GM21576 (cell line): ENCODE measurements at regions not wholly inside any gene's neighbourhood (a gene's known extent, or its start where the extent isn't known, plus 50 kb on each side); places are given as distances from the start of the nearest gene placed in this dataset.

Experiments used
- ATAC-seq: cut with Tn5 transposase; IDR thresholded peaks from one replicate; pipeline ENCODE4 v1.9.1; 2021; ENCODE audit warnings: mild to moderate bottlenecking, moderate library complexity; ENCODE audit not compliant: unreplicated experiment

GRCh38 chr13:105960326-105960725 is 575.1 kb downstream of the EFNB2 start:
- ATAC-seq, result no peak

- no peak for ATAC-seq
Measured at GRCh38 chr13:105959876-105960275, 575.6 kb downstream of the EFNB2 start.

GRCh38 chr13:105957769-105958438 is 577.6 kb downstream of the EFNB2 start:
- no peak for ATAC-seq

GRCh38 chr13:105956921-105957320 is 578.5 kb downstream of the EFNB2 start:
- no peak for ATAC-seq

GRCh38 chr13:105952973-105953290 is 582.5 kb downstream of the EFNB2 start:
- no peak for ATAC-seq

- no peak for ATAC-seq
Measured at GRCh38 chr13:105952233-105952972, 583.1 kb downstream of the EFNB2 start.

- ATAC-seq, result no peak
Measured at GRCh38 chr13:105948143-105948542, 587.3 kb downstream of the EFNB2 start.

GRCh38 chr13:105940882-105941281 is 594.6 kb downstream of the EFNB2 start:
- ATAC-seq, result no peak

- no peak for ATAC-seq
Measured at GRCh38 chr13:105937451-105937850, 598.0 kb downstream of the EFNB2 start.

- no peak for ATAC-seq
Measured at GRCh38 chr13:105936816-105937215, 598.6 kb downstream of the EFNB2 start.

- no peak for ATAC-seq
Measured at GRCh38 chr13:105929505-105929904, 606.0 kb downstream of the EFNB2 start.

- no peak for ATAC-seq
Measured at GRCh38 chr13:105928901-105929300, 606.6 kb downstream of the EFNB2 start.

- no peak for ATAC-seq
Measured at GRCh38 chr13:105928048-105928447, 607.4 kb downstream of the EFNB2 start.

- ATAC-seq, result no peak
Measured at GRCh38 chr13:105925496-105925895, 610.0 kb downstream of the EFNB2 start.

- no peak for ATAC-seq
Measured at GRCh38 chr13:105921711-105922110, 613.8 kb downstream of the EFNB2 start.

GRCh38 chr13:105920370-105920769 is 615.1 kb downstream of the EFNB2 start:
- no peak for ATAC-seq

- no peak for ATAC-seq
Measured at GRCh38 chr13:105918842-105919741, 616.4 kb downstream of the EFNB2 start.

- no peak for ATAC-seq
Measured at GRCh38 chr13:105915146-105915850, 620.2 kb downstream of the EFNB2 start.

- ATAC-seq, result no peak
Measured at GRCh38 chr13:105914291-105915036, 621.0 kb downstream of the EFNB2 start.

GRCh38 chr13:105908586-105908985 is 626.9 kb downstream of the EFNB2 start:
- no peak for ATAC-seq
